Smooth muscle cell (in vitro differentiated cells): ENCODE measurements at regions not wholly inside any gene's neighbourhood (a gene's known extent, or its start where the extent isn't known, plus 50 kb on each side); places are given as distances from the start of the nearest gene placed in this dataset.

ENCODE experiments used
- DNase-seq: peaks from one replicate; lab custom pipeline; 2025; ENCODE audit not compliant: unreplicated experiment; lab: John Stamatoyannopoulos, UW
- H2AFZ ChIP-seq: fragments of 200-600 bp; sonication (generic); 2 replicates; pipeline ENCODE4 v1.6.0; 2016; ENCODE audit warnings: antibody characterized with exemption, low read depth, mild to moderate bottlenecking
- H3F3A ChIP-seq: fragments of 200-600 bp; sonication (generic); 2 replicates; pipeline ENCODE4 v1.6.0; 2017; ENCODE audit warnings: antibody characterized with exemption, low read depth
- H3K27ac ChIP-seq: fragments of 200-600 bp; sonication (generic); 2 replicates; pipeline ENCODE4 v1.5.1; 2016; ENCODE audit warnings: low read depth, mild to moderate bottlenecking
- H3K27me3 ChIP-seq: fragments of 200-600 bp; sonication (generic); 2 replicates; pipeline ENCODE4 v1.6.1; 2016; ENCODE audit warnings: low read depth, mild to moderate bottlenecking
- H3K36me3 ChIP-seq: fragments of 200-600 bp; sonication (generic); 2 replicates; pipeline ENCODE4 v1.5.1; 2016; ENCODE audit warnings: low read depth
- H3K4me1 ChIP-seq: fragments of 200-600 bp; sonication (generic); 2 replicates; pipeline ENCODE4 v1.5.1; 2016; ENCODE audit warnings: low read depth
- H3K4me2 ChIP-seq: fragments of 200-600 bp; sonication (generic); 2 replicates; pipeline ENCODE4 v1.6.0; 2016; ENCODE audit warnings: mild to moderate bottlenecking
- H3K4me3 ChIP-seq: fragments of 200-600 bp; sonication (generic); 2 replicates; pipeline ENCODE4 v1.5.1; 2016; ENCODE audit warnings: mild to moderate bottlenecking
- H3K79me2 ChIP-seq: fragments of 200-600 bp; sonication (generic); 2 replicates; pipeline ENCODE4 v1.6.0; 2016; ENCODE audit warnings: low read depth, mild to moderate bottlenecking
- H3K9ac ChIP-seq: fragments of 200-600 bp; sonication (generic); 2 replicates; pipeline ENCODE4 v1.6.0; 2016; ENCODE audit warnings: low read depth
- H3K9me3 ChIP-seq: fragments of 200-600 bp; sonication (generic); replicated peaks from 2 replicates; pipeline ENCODE4 v1.5.1; 2016; ENCODE audit warnings: low read depth
- H4K20me1 ChIP-seq: fragments of 200-600 bp; sonication (generic); 2 replicates; pipeline ENCODE4 v1.6.0; 2016; ENCODE audit warnings: low read depth
- CTCF ChIP-seq: fragments of 200-600 bp; sonication (generic); IDR thresholded peaks from 2 replicates; pipeline ENCODE4 v1.5.1; 2017; ENCODE audit warnings: borderline replicate concordance, mild to moderate bottlenecking, antibody characterized with exemption; ENCODE audit not compliant: insufficient read depth, poor library complexity, severe bottlenecking
- WGBS: methylation state at CpG from one replicate; pipeline ENCODE4 v1.1.7; 2016; ENCODE audit warnings: low lambda C conversion rate; 5-methylcytosine and 5-hydroxymethylcytosine counted together

DNA sequence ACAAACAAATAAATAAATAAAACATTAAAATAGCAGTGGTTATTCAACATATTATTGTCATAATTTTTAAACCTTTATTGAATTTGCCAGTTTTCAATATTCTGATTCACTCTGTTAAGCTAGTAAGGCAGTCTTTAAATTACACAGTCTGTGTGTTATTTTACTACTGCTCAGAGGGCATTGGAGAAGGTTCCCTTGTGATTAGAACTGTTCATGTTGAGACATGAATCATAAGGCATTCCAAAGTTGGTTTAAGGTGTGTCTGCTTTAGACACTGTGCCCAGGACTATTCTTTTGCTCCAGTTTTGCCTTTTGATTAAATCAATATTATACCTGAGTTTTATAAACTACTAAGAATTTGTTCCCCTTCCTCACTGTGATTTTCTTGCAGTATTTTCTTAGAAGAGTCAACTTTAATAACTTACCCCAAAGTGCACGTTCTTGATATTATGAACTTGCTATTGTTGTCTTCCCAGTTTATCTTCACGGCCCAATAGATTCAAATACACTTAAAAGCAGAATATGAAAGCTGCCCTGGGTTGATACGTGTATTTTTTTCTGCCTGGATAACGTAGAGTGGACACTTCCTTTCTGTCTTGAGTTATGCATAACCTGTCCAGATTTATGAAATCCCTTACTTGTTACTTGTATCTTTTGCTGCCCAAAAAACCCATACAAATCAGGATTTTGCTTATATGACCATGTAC lies 105.3 kb upstream of the BCAT1 start:
- no peak for DNase-seq
- Histone ChIP-seq H3K27me3 (no peaks in the 10 kb centered on the region), H3F3A (no peaks in the 10 kb centered on the region), H4K20me1 (no peaks in the 10 kb centered on the region), H3K79me2 (no peaks in the 10 kb centered on the region), H3K36me3 (no peaks in the 10 kb centered on the region), H3K9ac (no peak overlapping the region), H3K27ac (peak overlapping the region; percentile 57), H3K9me3 (no peaks in the 10 kb centered on the region), H3K4me2 (no peak overlapping the region), H2AFZ (peak overlapping the region; percentile 32), H3K4me1 (no peaks in the 10 kb centered on the region), H3K4me3 (no peak overlapping the region)
- WGBS = 88% methylated on average over 4 of the region's 4 CpGs
- TF ChIP-seq CTCF = no peak

DNA sequence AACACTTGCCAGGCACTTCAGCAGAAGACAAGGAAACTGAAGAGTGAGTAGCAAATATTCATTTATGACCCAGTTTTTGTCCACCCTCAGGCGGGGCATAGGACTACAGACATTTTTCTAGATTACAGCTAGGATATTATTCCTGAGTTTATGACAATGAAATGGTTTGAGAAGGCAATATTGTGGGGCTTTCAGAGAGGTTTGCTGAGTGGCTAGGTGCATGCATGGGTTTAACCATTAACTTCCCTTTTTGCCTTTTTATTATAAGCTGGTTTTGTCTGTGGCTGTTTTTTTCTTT lies 104.0 kb upstream of the BCAT1 start:
- H3F3A ChIP-seq = no peaks in the 10 kb centered on the region
- peak overlapping the region; percentile 39 for H3K4me3 ChIP-seq
- H3K36me3 ChIP-seq = no peaks in the 10 kb centered on the region
- no peaks in the 10 kb centered on the region for H3K79me2 ChIP-seq
- H3K27ac ChIP-seq = no peak overlapping the region
- H3K9ac ChIP-seq = no peak overlapping the region
- H3K9me3 ChIP-seq = no peaks in the 10 kb centered on the region
- WGBS = 94% methylated on average over 1 of the region's 1 CpG
- H2AFZ ChIP-seq = no peak overlapping the region
- no peaks in the 10 kb centered on the region for H3K27me3 ChIP-seq
- no peaks in the 10 kb centered on the region for H3K4me1 ChIP-seq
- no peak for TF ChIP-seq CTCF
- H4K20me1 ChIP-seq = no peaks in the 10 kb centered on the region
- no peak for DNase-seq
- no peak overlapping the region for H3K4me2 ChIP-seq

DNA sequence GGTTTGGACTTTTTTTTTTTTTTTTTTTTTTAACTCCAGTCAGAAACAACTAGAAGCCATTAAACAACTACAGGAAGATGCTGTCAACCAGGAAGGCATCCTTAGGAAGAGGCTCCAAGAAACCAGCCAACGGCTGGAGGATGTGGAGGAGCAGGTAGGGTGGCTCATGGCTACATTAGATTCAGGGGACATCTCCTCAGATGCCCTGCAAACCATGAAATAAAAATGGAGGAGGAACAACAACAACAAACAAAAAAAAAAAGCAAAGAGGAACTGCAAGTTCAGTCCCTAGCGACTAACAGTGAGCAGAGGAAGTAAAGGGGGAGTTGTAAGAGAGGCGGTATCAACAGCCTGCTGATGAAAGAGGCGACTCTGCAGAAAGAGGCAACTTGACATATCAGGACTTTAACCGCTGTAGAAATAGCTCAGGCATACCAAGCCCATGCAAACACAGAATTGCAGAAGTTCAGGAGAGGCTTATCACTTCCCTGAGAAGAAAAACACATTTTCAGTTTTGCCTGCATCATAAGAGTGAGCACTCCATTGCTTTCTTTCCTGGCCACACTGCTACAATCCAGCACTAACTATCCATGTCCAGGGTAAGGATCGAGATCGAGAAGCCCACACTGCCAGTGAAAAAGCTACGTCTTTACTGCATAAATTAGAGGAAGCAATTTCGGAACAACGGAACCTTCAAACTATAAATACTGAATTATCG lies 103.5 kb upstream of the BCAT1 start:
- Histone ChIP-seq H3K36me3 (no peaks in the 10 kb centered on the region), H3K27ac (no peak overlapping the region), H2AFZ (peak overlapping the region; percentile 41), H3K79me2 (no peaks in the 10 kb centered on the region), H3K4me3 (peak overlapping the region; percentile 39), H3K9me3 (no peaks in the 10 kb centered on the region), H3K4me2 (no peak overlapping the region), H4K20me1 (no peaks in the 10 kb centered on the region), H3K4me1 (no peaks in the 10 kb centered on the region), H3K9ac (no peak overlapping the region), H3K27me3 (no peaks in the 10 kb centered on the region), H3F3A (no peaks in the 10 kb centered on the region)
- no peak for TF ChIP-seq CTCF
- no peak for DNase-seq
- 77% methylated on average over 11 of the region's 11 CpGs for WGBS
